ENCODE measurements at regions not wholly inside any gene's neighbourhood (a gene's known extent, or its start where the extent isn't known, plus 50 kb on each side); places are given as distances from the start of the nearest gene placed in this dataset.
"Not testable (repeated sequence)": the region's sequence is repeated elsewhere in the genome, so short reads cannot be mapped to it uniquely, and the experiment has no call there.

DNA sequence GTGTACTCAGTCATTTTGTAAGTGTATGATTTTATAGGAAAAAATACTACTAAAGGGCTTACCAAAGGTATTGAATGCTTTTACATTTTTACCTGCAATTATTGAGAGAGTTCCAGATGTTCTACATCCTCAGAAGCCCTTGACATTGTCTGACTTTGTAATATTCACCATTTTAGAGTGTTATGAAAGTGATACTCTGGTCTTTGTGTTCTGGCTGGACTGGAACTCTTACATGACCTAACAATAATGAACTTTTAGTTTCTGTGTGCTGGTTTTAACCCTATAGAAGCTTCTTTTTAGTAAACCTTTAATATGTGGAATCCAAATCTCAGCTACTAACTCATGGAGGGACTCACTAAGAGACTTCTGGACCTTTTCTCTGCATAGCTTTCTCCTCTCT lies 478.8 kb upstream of the SPANXN1 start:
- Mint-ChIP-seq H3K27me3 (ENCODE audit: insufficient read depth, unreplicated experiment) (no peaks in the 10 kb centered on the region), H3K27ac (ENCODE audit: unreplicated experiment) (no peak overlapping the region), H3K9me3 (ENCODE audit: unreplicated experiment) (peaks cover 10% of the 10 kb centered on the region), H3K36me3 (ENCODE audit: insufficient read depth, unreplicated experiment) (no peaks in the 10 kb centered on the region), H3K4me1 (ENCODE audit: low read depth, unreplicated experiment) (no peaks in the 10 kb centered on the region), H3K4me3 (ENCODE audit: unreplicated experiment) (no peak overlapping the region)
- BruUV-seq (replicated peaks): no TSS peak
- no peak for DNase-seq
- TF ChIP-seq, protein P1, sequence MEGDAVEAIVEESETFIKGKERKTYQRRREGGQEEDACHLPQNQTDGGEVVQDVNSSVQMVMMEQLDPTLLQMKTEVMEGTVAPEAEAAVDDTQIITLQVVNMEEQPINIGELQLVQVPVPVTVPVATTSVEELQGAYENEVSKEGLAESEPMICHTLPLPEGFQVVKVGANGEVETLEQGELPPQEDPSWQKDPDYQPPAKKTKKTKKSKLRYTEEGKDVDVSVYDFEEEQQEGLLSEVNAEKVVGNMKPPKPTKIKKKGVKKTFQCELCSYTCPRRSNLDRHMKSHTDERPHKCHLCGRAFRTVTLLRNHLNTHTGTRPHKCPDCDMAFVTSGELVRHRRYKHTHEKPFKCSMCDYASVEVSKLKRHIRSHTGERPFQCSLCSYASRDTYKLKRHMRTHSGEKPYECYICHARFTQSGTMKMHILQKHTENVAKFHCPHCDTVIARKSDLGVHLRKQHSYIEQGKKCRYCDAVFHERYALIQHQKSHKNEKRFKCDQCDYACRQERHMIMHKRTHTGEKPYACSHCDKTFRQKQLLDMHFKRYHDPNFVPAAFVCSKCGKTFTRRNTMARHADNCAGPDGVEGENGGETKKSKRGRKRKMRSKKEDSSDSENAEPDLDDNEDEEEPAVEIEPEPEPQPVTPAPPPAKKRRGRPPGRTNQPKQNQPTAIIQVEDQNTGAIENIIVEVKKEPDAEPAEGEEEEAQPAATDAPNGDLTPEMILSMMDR (IDR thresholded peaks at IDR 0.05; ENCODE audit: insufficient read depth in 1 of 2, low read depth in 1 of 2, low read length in 1 of 2, severe bottlenecking in 1 of 2, unreplicated experiment in 1 of 2): no peak
- Histone ChIP-seq H3K4me1 (no peaks in the 10 kb centered on the region), H3K4me3 (ENCODE audit: low read depth, low read length) (no peak overlapping the region), H3K36me3 (ENCODE audit: control insufficient read depth, insufficient read depth, low read length) (no peaks in the 10 kb centered on the region), H3K9me3 (no peaks in the 10 kb centered on the region), H3K27me3 (replicated peaks; ENCODE audit: control insufficient read depth, insufficient read depth, low read length) (no peaks in the 10 kb centered on the region)
- ChIA-PET POLR2A (no interaction called here), CTCF (no interaction called here)
- intact Hi-C loops (cut with micrococcal nuclease; ENCODE audit: unreplicated experiment): no loop called here

DNA sequence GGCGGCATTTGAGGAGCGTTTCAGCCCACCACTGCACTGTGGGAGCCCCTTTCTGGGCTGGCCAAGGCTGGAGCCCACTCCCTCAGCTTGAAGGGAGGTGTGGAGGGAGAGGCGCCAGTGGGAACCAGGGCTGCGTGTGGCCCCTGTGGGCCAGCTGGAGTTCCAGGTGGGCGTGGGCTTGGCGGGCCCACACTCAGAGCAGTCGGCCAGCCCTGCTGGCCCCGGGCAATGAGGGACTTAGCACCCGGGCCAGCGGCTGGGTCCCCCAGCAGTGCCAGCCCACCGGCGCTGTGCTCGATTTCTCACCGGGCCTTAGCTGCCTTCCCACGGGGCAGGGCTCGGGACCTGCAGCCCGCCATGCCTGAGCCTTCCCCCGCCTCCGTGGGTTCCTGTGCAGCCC lies 463.8 kb upstream of the SPANXN1 start:
- POLR2A ChIA-PET; CTCF ChIA-PET; H3K27me3 ChIP-seq (replicated peaks; ENCODE audit: control insufficient read depth, insufficient read depth, low read length); H3K27ac Mint-ChIP-seq (ENCODE audit: unreplicated experiment); H3K27me3 Mint-ChIP-seq (ENCODE audit: insufficient read depth, unreplicated experiment); H3K4me3 ChIP-seq (ENCODE audit: low read depth, low read length); BruUV-seq (replicated peaks); H3K9me3 ChIP-seq; DNase-seq; H3K4me3 Mint-ChIP-seq (ENCODE audit: unreplicated experiment); H3K4me1 Mint-ChIP-seq (ENCODE audit: low read depth, unreplicated experiment); H3K36me3 ChIP-seq (ENCODE audit: control insufficient read depth, insufficient read depth, low read length); H3K36me3 Mint-ChIP-seq (ENCODE audit: insufficient read depth, unreplicated experiment); H3K4me1 ChIP-seq; intact Hi-C loops (cut with micrococcal nuclease; ENCODE audit: unreplicated experiment): not testable (repeated sequence)
- peaks cover 12% of the 10 kb centered on the region for H3K9me3 Mint-ChIP-seq (ENCODE audit: unreplicated experiment)

DNA sequence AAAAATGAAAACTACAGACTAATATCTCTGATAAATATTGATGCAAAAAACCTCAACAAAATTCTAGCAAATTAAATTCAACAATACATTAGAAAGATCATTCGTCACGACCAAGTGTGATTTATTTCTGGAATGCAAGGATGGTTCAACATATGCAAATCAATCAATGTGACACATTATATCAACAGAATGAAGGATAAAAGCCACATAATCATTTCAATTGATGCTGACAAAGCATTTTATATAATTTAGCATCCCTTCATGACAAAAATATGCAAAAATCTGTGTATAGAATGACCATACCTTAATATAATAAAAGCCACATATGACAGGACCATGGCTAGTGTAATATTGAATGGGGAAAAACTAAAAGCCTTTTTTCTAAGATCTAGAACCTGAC lies 457.2 kb upstream of the SPANXN1 start:
- TF ChIP-seq, protein P1 (IDR thresholded peaks at IDR 0.05; ENCODE audit: insufficient read depth in 1 of 2, low read depth in 1 of 2, low read length in 1 of 2, severe bottlenecking in 1 of 2, unreplicated experiment in 1 of 2): no peak
- BruUV-seq (replicated peaks): no TSS peak
- Mint-ChIP-seq H3K4me3 (ENCODE audit: unreplicated experiment) (no peak overlapping the region), H3K4me1 (ENCODE audit: low read depth, unreplicated experiment) (no peaks in the 10 kb centered on the region), H3K27me3 (ENCODE audit: insufficient read depth, unreplicated experiment) (no peaks in the 10 kb centered on the region), H3K27ac (ENCODE audit: unreplicated experiment) (no peak overlapping the region), H3K9me3 (ENCODE audit: unreplicated experiment) (peaks cover 10% of the 10 kb centered on the region), H3K36me3 (ENCODE audit: insufficient read depth, unreplicated experiment) (no peaks in the 10 kb centered on the region)
- DNase-seq: no peak
- Histone ChIP-seq H3K4me3 (ENCODE audit: low read depth, low read length) (no peak overlapping the region), H3K4me1 (no peaks in the 10 kb centered on the region), H3K9me3 (no peaks in the 10 kb centered on the region), H3K36me3 (ENCODE audit: control insufficient read depth, insufficient read depth, low read length) (no peaks in the 10 kb centered on the region), H3K27me3 (replicated peaks; ENCODE audit: control insufficient read depth, insufficient read depth, low read length) (no peaks in the 10 kb centered on the region)
- ChIA-PET CTCF (no interaction called here), POLR2A (no interaction called here)
- intact Hi-C loops (cut with micrococcal nuclease; ENCODE audit: unreplicated experiment): no loop called here

DNA sequence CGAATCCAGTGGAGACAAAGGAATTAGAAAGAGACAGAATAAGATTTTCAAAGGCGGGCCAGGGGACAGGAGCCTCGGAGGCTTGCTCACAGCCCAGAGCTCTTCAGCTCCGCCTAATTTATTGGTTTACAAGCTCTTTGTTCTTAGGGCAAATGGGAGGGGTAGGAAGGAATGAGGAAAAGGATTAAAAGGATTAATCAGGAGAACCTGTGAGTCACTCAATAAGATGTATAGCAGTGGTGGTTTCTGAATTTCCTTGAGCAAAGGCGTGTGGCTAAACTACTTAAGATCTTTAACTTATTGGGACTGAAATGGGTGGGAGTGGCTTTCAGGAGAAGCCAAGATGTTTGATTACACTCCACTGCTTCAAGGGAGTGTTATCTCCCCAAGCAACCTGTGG lies 456.0 kb upstream of the SPANXN1 start:
- Histone ChIP-seq H3K4me3 (ENCODE audit: low read depth, low read length) (no peak overlapping the region), H3K27me3 (replicated peaks; ENCODE audit: control insufficient read depth, insufficient read depth, low read length) (no peaks in the 10 kb centered on the region), H3K36me3 (ENCODE audit: control insufficient read depth, insufficient read depth, low read length) (no peaks in the 10 kb centered on the region), H3K9me3 (no peaks in the 10 kb centered on the region), H3K4me1 (no peaks in the 10 kb centered on the region)
- no peak for DNase-seq
- H3K36me3 Mint-ChIP-seq (ENCODE audit: insufficient read depth, unreplicated experiment): no peaks in the 10 kb centered on the region
- peaks cover 10% of the 10 kb centered on the region for H3K9me3 Mint-ChIP-seq (ENCODE audit: unreplicated experiment)
- no TSS peak for BruUV-seq (replicated peaks)
- H3K4me3 Mint-ChIP-seq (ENCODE audit: unreplicated experiment): no peak overlapping the region
- ChIA-PET POLR2A (no interaction called here), CTCF (interaction anchor here (0.6 kb wide), 1 partner anchor 265 kb away, joined by 3 read pairs; no protein-coding TSS in a partner anchor)
- intact Hi-C loops (cut with micrococcal nuclease; ENCODE audit: unreplicated experiment): no loop called here
- no peaks in the 10 kb centered on the region for H3K27me3 Mint-ChIP-seq (ENCODE audit: insufficient read depth, unreplicated experiment)
- H3K4me1 Mint-ChIP-seq (ENCODE audit: low read depth, unreplicated experiment): no peaks in the 10 kb centered on the region
- TF ChIP-seq, protein P1 (IDR thresholded peaks at IDR 0.05; ENCODE audit: insufficient read depth in 1 of 2, low read depth in 1 of 2, low read length in 1 of 2, severe bottlenecking in 1 of 2, unreplicated experiment in 1 of 2): no peak
- H3K27ac Mint-ChIP-seq (ENCODE audit: unreplicated experiment): no peak overlapping the region

All from Caco-2 (cell line).